GM20000 (cell line): ENCODE measurements at regions not wholly inside any gene's neighbourhood (a gene's known extent, or its start where the extent isn't known, plus 50 kb on each side); places are given as distances from the start of the nearest gene placed in this dataset.
"Not testable (repeated sequence)": the region's sequence is repeated elsewhere in the genome, so short reads cannot be mapped to it uniquely, and the experiment has no call there.

ENCODE experiments used
- DNase-seq: peaks from one replicate; pipeline ENCODE4 v3.0.0; 2012; ENCODE audit warnings: low spot score
- TF ChIP-seq, protein P1 (sequence below): IDR thresholded peaks from 2 replicates; pipeline ENCODE4 v1.5.1; 2012; ENCODE audit warnings: mild to moderate bottlenecking, control low read depth; ENCODE audit errors: extremely low read depth, missing control alignments

GRCh38 chr3:22685597-22685996 lies 517.5 kb upstream of the UBE2E2 start:
- TF ChIP-seq, protein P1, sequence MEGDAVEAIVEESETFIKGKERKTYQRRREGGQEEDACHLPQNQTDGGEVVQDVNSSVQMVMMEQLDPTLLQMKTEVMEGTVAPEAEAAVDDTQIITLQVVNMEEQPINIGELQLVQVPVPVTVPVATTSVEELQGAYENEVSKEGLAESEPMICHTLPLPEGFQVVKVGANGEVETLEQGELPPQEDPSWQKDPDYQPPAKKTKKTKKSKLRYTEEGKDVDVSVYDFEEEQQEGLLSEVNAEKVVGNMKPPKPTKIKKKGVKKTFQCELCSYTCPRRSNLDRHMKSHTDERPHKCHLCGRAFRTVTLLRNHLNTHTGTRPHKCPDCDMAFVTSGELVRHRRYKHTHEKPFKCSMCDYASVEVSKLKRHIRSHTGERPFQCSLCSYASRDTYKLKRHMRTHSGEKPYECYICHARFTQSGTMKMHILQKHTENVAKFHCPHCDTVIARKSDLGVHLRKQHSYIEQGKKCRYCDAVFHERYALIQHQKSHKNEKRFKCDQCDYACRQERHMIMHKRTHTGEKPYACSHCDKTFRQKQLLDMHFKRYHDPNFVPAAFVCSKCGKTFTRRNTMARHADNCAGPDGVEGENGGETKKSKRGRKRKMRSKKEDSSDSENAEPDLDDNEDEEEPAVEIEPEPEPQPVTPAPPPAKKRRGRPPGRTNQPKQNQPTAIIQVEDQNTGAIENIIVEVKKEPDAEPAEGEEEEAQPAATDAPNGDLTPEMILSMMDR, result no peak
- DNase-seq, result no peak

GRCh38 chr3:22691407-22691806 lies 511.7 kb upstream of the UBE2E2 start:
- no peak for DNase-seq
- TF ChIP-seq, protein P1, result no peak

- TF ChIP-seq, protein P1, result no peak
- DNase-seq, result no peak
Observed at GRCh38 chr3:22691856-22692628, 511.1 kb upstream of the UBE2E2 start.

- no peak for DNase-seq
- TF ChIP-seq, protein P1, result no peak
Observed at GRCh38 chr3:22700876-22701275, 502.3 kb upstream of the UBE2E2 start.

- DNase-seq, result no peak
- TF ChIP-seq, protein P1, result no peak
Observed at GRCh38 chr3:22704166-22704565, 499.0 kb upstream of the UBE2E2 start.

GRCh38 chr3:22704571-22705354 lies 498.4 kb upstream of the UBE2E2 start:
- TF ChIP-seq, protein P1, result no peak
- no peak for DNase-seq

GRCh38 chr3:22706922-22707321 lies 496.2 kb upstream of the UBE2E2 start:
- DNase-seq, result not testable (repeated sequence)

DNA sequence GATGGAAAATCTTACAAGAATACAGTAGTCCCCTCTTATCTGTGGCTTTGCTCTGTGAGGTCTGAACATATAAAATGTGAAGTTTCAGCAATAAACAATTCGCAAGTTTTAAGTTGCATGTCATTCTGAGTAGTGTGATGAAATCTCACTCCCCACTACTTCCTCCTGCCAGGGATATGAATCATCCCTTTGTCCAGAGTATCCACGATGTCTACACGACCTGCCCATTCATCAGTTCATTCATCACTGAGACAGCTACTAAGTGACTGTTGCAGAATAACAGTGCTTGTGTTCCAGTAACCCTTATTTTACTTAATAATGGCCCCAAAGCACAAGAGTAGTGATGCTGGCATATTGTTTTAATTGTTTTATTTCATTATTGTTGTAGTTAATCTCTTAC lies 489.2 kb upstream of the UBE2E2 start:
- TF ChIP-seq, protein P1, result no peak
- DNase-seq, result no peak
